ENCODE measurements at regions not wholly inside any gene's neighbourhood (a gene's known extent, or its start where the extent isn't known, plus 50 kb on each side); places are given as distances from the start of the nearest gene placed in this dataset.
"Not testable (repeated sequence)": the region's sequence is repeated elsewhere in the genome, so short reads cannot be mapped to it uniquely, and the experiment has no call there.

- TF ChIP-seq CTCF (IDR thresholded peaks at IDR 0.05) = no peak
- DNase-seq (ENCODE audit: low spot score) = no peak
- H3K9me3 Mint-ChIP-seq (ENCODE audit: low read depth) = peaks cover 83% of the 10 kb centered on the region
- no peaks in the 10 kb centered on the region for H3K4me1 Mint-ChIP-seq (ENCODE audit: low read depth)
- H3K27ac Mint-ChIP-seq (ENCODE audit: unreplicated experiment) = no peak overlapping the region
- H3K36me3 Mint-ChIP-seq (ENCODE audit: low read depth) = peaks cover 13% of the 10 kb centered on the region
- H3K4me3 Mint-ChIP-seq (ENCODE audit: unreplicated experiment) = no peak overlapping the region
- H3K27me3 Mint-ChIP-seq (ENCODE audit: low read depth) = no peaks in the 10 kb centered on the region
Observed at GRCh38 chr9:40913928-40914673, 214.4 kb downstream of the FOXD4L6 start.

- no peak for DNase-seq (ENCODE audit: low spot score)
- Mint-ChIP-seq H3K4me3 (ENCODE audit: unreplicated experiment) (no peak overlapping the region), H3K27me3 (ENCODE audit: low read depth) (no peaks in the 10 kb centered on the region), H3K9me3 (ENCODE audit: low read depth) (peaks cover 83% of the 10 kb centered on the region), H3K4me1 (ENCODE audit: low read depth) (no peaks in the 10 kb centered on the region), H3K27ac (ENCODE audit: unreplicated experiment) (no peak overlapping the region), H3K36me3 (ENCODE audit: low read depth) (peaks cover 11% of the 10 kb centered on the region)
- TF ChIP-seq CTCF (IDR thresholded peaks at IDR 0.05) = no peak
Observed at GRCh38 chr9:40913096-40913719, 215.3 kb downstream of the FOXD4L6 start.

GRCh38 chr9:40912679-40913078, 215.8 kb downstream of the FOXD4L6 start:
- not testable (repeated sequence) for H3K4me3 Mint-ChIP-seq (ENCODE audit: unreplicated experiment); DNase-seq (ENCODE audit: low spot score); H3K27me3 Mint-ChIP-seq (ENCODE audit: low read depth); H3K4me1 Mint-ChIP-seq (ENCODE audit: low read depth); H3K27ac Mint-ChIP-seq (ENCODE audit: unreplicated experiment)
- Mint-ChIP-seq H3K36me3 (ENCODE audit: low read depth) (peaks cover 12% of the 10 kb centered on the region), H3K9me3 (ENCODE audit: low read depth) (peaks cover 85% of the 10 kb centered on the region)

- Mint-ChIP-seq H3K4me1 (ENCODE audit: low read depth) (no peaks in the 10 kb centered on the region), H3K27me3 (ENCODE audit: low read depth) (no peaks in the 10 kb centered on the region), H3K4me3 (ENCODE audit: unreplicated experiment) (no peak overlapping the region), H3K36me3 (ENCODE audit: low read depth) (peaks cover 14% of the 10 kb centered on the region), H3K27ac (ENCODE audit: unreplicated experiment) (no peak overlapping the region), H3K9me3 (ENCODE audit: low read depth) (peaks cover 90% of the 10 kb centered on the region)
- no peak for DNase-seq (ENCODE audit: low spot score)
- no peak for TF ChIP-seq CTCF (IDR thresholded peaks at IDR 0.05)
Observed at GRCh38 chr9:40911647-40912046, 216.8 kb downstream of the FOXD4L6 start.

GRCh38 chr9:40910995-40911394, 217.5 kb downstream of the FOXD4L6 start:
- not testable (repeated sequence) for H3K4me1 Mint-ChIP-seq (ENCODE audit: low read depth); DNase-seq (ENCODE audit: low spot score); H3K27ac Mint-ChIP-seq (ENCODE audit: unreplicated experiment); H3K27me3 Mint-ChIP-seq (ENCODE audit: low read depth); H3K4me3 Mint-ChIP-seq (ENCODE audit: unreplicated experiment)
- Mint-ChIP-seq H3K36me3 (ENCODE audit: low read depth) (peaks cover 14% of the 10 kb centered on the region), H3K9me3 (ENCODE audit: low read depth) (peaks cover 92% of the 10 kb centered on the region)

- no peak for DNase-seq (ENCODE audit: low spot score)
- peaks cover 11% of the 10 kb centered on the region for H3K36me3 Mint-ChIP-seq (ENCODE audit: low read depth)
- TF ChIP-seq CTCF (IDR thresholded peaks at IDR 0.05) = no peak
- H3K4me3 Mint-ChIP-seq (ENCODE audit: unreplicated experiment) = no peak overlapping the region
- H3K27me3 Mint-ChIP-seq (ENCODE audit: low read depth) = no peaks in the 10 kb centered on the region
- no peaks in the 10 kb centered on the region for H3K4me1 Mint-ChIP-seq (ENCODE audit: low read depth)
- no peak overlapping the region for H3K27ac Mint-ChIP-seq (ENCODE audit: unreplicated experiment)
- H3K9me3 Mint-ChIP-seq (ENCODE audit: low read depth) = peaks cover 92% of the 10 kb centered on the region
Observed at GRCh38 chr9:40909821-40910220, 218.7 kb downstream of the FOXD4L6 start.

- DNase-seq (ENCODE audit: low spot score); H3K4me3 Mint-ChIP-seq (ENCODE audit: unreplicated experiment); H3K27ac Mint-ChIP-seq (ENCODE audit: unreplicated experiment); H3K27me3 Mint-ChIP-seq (ENCODE audit: low read depth); H3K4me1 Mint-ChIP-seq (ENCODE audit: low read depth): not testable (repeated sequence)
- Mint-ChIP-seq H3K36me3 (ENCODE audit: low read depth) (peaks cover 18% of the 10 kb centered on the region), H3K9me3 (ENCODE audit: low read depth) (peaks cover 92% of the 10 kb centered on the region)
Observed at GRCh38 chr9:40909111-40909510, 219.4 kb downstream of the FOXD4L6 start.

Measured in chondrocyte (in vitro differentiated cells).